HG02571 (cell line): ENCODE measurements at regions not wholly inside any gene's neighbourhood (a gene's known extent, or its start where the extent isn't known, plus 50 kb on each side); places are given as distances from the start of the nearest gene placed in this dataset.
A peak's percentile ranks its signal among the peaks of the same experiment; 100 is the strongest.
"Not testable (repeated sequence)": the region's sequence is repeated elsewhere in the genome, so short reads cannot be mapped to it uniquely, and the experiment has no call there.

Experiments
- ATAC-seq: cut with Tn5 transposase; IDR thresholded peaks from one replicate; pipeline ENCODE4 v1.9.1; 2021; ENCODE audit warnings: mild to moderate bottlenecking, moderate library complexity; ENCODE audit not compliant: unreplicated experiment

- ATAC-seq, result not testable (repeated sequence)
Observed at GRCh38 chr15:30688684-30689083, 62.8 kb downstream of the ARHGAP11B start.

GRCh38 chr15:30690153-30690552, 64.2 kb downstream of the ARHGAP11B start:
- ATAC-seq, result not testable (repeated sequence)

- not testable (repeated sequence) for ATAC-seq
Observed at GRCh38 chr15:30695811-30696210, 69.9 kb downstream of the ARHGAP11B start.

- peak; percentile 74 for ATAC-seq
Observed at GRCh38 chr15:30696439-30697314, 70.7 kb downstream of the ARHGAP11B start.

- ATAC-seq, result peak; percentile 61
Observed at GRCh38 chr15:30697315-30697685, 71.4 kb downstream of the ARHGAP11B start.

- ATAC-seq, result not testable (repeated sequence)
Observed at GRCh38 chr15:30700006-30700597, 74.2 kb downstream of the ARHGAP11B start.

- ATAC-seq, result not testable (repeated sequence)
Observed at GRCh38 chr15:30707976-30708685, 82.2 kb downstream of the ARHGAP11B start.

- not testable (repeated sequence) for ATAC-seq
Observed at GRCh38 chr15:30708809-30709208, 82.9 kb downstream of the ARHGAP11B start.

- not testable (repeated sequence) for ATAC-seq
Observed at GRCh38 chr15:30718038-30718643, 92.2 kb downstream of the ARHGAP11B start.

- not testable (repeated sequence) for ATAC-seq
Observed at GRCh38 chr15:30719363-30719762, 93.4 kb downstream of the ARHGAP11B start.

- not testable (repeated sequence) for ATAC-seq
Observed at GRCh38 chr15:30720825-30721224, 94.9 kb downstream of the ARHGAP11B start.

- not testable (repeated sequence) for ATAC-seq
Observed at GRCh38 chr15:30721529-30721928, 95.6 kb downstream of the ARHGAP11B start.

- not testable (repeated sequence) for ATAC-seq
Observed at GRCh38 chr15:30723540-30724175, 97.7 kb downstream of the ARHGAP11B start.

- not testable (repeated sequence) for ATAC-seq
Observed at GRCh38 chr15:30729880-30730590, 104.1 kb downstream of the ARHGAP11B start.

GRCh38 chr15:30730633-30731032, 104.7 kb downstream of the ARHGAP11B start:
- not testable (repeated sequence) for ATAC-seq

- ATAC-seq, result not testable (repeated sequence)
Observed at GRCh38 chr15:30732100-30732499, 106.2 kb downstream of the ARHGAP11B start.

- ATAC-seq, result not testable (repeated sequence)
Observed at GRCh38 chr15:30735884-30736564, 110.1 kb downstream of the ARHGAP11B start.

- ATAC-seq, result not testable (repeated sequence)
Observed at GRCh38 chr15:30742796-30743195, 116.9 kb downstream of the ARHGAP11B start.

GRCh38 chr15:30749048-30749447, 123.1 kb downstream of the ARHGAP11B start:
- not testable (repeated sequence) for ATAC-seq
